Transverse colon (tissue), 4 donors: ENCODE measurements at regions not wholly inside any gene's neighbourhood (a gene's known extent, or its start where the extent isn't known, plus 50 kb on each side); places are given as distances from the start of the nearest gene placed in this dataset.

Source experiments
- DNase-seq: peaks from one replicate; pipeline ENCODE4 v3.0.0-alpha.2; 2019
- H3K27ac ChIP-seq, 4 donors: fragments of 200-600 bp; sonication (generic); 2 replicates each; pipeline ENCODE4 v1.5.1; 2016 to 2018; ENCODE audit warnings: inconsistent platforms in 4 of 4
- H3K27me3 ChIP-seq: fragments of 200-600 bp; sonication (generic); 2 replicates; pipeline ENCODE4 v1.5.1; 2017; ENCODE audit warnings: inconsistent platforms
- H3K36me3 ChIP-seq, 4 donors: fragments of 200-600 bp; sonication (generic); 2 replicates each; pipeline ENCODE4 v1.5.1; 2017 to 2019; ENCODE audit warnings: inconsistent platforms in 4 of 4
- H3K4me1 ChIP-seq, 4 donors: fragments of 200-600 bp; sonication (generic); 2 replicates each; pipeline ENCODE4 v1.5.1; 2017 to 2020; ENCODE audit warnings: inconsistent platforms in 4 of 4
- H3K4me3 ChIP-seq, 4 donors: fragments of 200-600 bp; sonication (generic); 1 replicate in 1 of 4; 2 replicates in 3 of 4; pipeline versions ENCODE4 v1.5.1 to v1.6.1; 2017 to 2019; ENCODE audit warnings: inconsistent platforms in 4 of 4
- H3K9me3 ChIP-seq, 2 donors: fragments of 200-600 bp; sonication (generic); 2 replicates each; pipeline ENCODE4 v1.5.1; 2017 to 2019; ENCODE audit warnings: inconsistent platforms in 2 of 2
- CTCF ChIP-seq, 5 experiments: fragments of 200-600 bp in 3 of 5; fragments of 450-650 bp in 2 of 5; sonication (generic) in 3 of 5; IDR thresholded peaks; 1 replicate in 2 of 5; 2 replicates in 3 of 5; pipeline ENCODE4 v1.5.1; 2016 to 2017; ENCODE audit warnings: antibody characterized with exemption in 5 of 5, inconsistent platforms in 3 of 5, mild to moderate bottlenecking in 2 of 5, moderate library complexity in 1 of 5
- EP300 ChIP-seq: sonication (generic); formaldehyde crosslinking; IDR thresholded peaks from one replicate; pipeline ENCODE4 v1.6.1; 2017; ENCODE audit warnings: antibody characterized with exemption, low read depth
- POLR2A ChIP-seq: fragments of 450-650 bp; IDR thresholded peaks from one replicate; pipeline ENCODE4 v1.6.1; 2016; ENCODE audit warnings: antibody characterized with exemption, mild to moderate bottlenecking, moderate library complexity
- POLR2AphosphoS5 ChIP-seq, 3 donors: sonication (generic); formaldehyde crosslinking; IDR thresholded peaks; one replicate each; pipeline ENCODE4 v1.6.1; 2016; ENCODE audit warnings: antibody characterized with exemption in 3 of 3
- WGBS, 2 donors: methylation state at CpG; one replicate each; pipeline ENCODE4 v1.1.5; 2018; ENCODE audit warnings: low coverage in 1 of 2; 5-methylcytosine and 5-hydroxymethylcytosine counted together
- in situ Hi-C, 4 donors: fragments of 200-750 bp; cut with MboI; loops; one replicate each; pipeline versions ENCODE4 v1.15.0 to v1.15.1; 2017; ENCODE audit warnings: low sequenced_read_pairs in 3 of 4, low pct_ligation_motif_present in 1 of 4, low pct_unique_long_range_greater_than_20kb in 1 of 4
- intact Hi-C: fragments of 100-400 bp; cut with DNase I; formaldehyde crosslinking; loops from one replicate; pipeline ENCODE4 v1.15.1; 2023; ENCODE audit warnings: low total_unique reads

- intact Hi-C loops: no loop called here
- H3K9me3 ChIP-seq: no peaks in the 10 kb centered on the region
- H3K36me3 ChIP-seq: no peaks in the 10 kb centered on the region
- in situ Hi-C loops: no loop called here
- no peaks in the 10 kb centered on the region for H3K4me1 ChIP-seq
- WGBS, 2 donors: 70% methylated on average over 7 of the region's 7 CpGs; no CpG with 5 or more reads in 1 of the 2 donors
- DNase-seq: no peak
- TF ChIP-seq EP300 (no peak), POLR2AphosphoS5 (IDR thresholded peaks at IDR 0.05) (no peak), CTCF (IDR thresholded peaks at IDR 0.05) (no peak), POLR2A (no peak)
- no peak overlapping the region for H3K4me3 ChIP-seq
- no peaks in the 10 kb centered on the region for H3K27me3 ChIP-seq
- no peak overlapping the region for H3K27ac ChIP-seq
Observed at GRCh38 chr20:60751826-60752225, 500.2 kb upstream of the CDH4 start.

DNA sequence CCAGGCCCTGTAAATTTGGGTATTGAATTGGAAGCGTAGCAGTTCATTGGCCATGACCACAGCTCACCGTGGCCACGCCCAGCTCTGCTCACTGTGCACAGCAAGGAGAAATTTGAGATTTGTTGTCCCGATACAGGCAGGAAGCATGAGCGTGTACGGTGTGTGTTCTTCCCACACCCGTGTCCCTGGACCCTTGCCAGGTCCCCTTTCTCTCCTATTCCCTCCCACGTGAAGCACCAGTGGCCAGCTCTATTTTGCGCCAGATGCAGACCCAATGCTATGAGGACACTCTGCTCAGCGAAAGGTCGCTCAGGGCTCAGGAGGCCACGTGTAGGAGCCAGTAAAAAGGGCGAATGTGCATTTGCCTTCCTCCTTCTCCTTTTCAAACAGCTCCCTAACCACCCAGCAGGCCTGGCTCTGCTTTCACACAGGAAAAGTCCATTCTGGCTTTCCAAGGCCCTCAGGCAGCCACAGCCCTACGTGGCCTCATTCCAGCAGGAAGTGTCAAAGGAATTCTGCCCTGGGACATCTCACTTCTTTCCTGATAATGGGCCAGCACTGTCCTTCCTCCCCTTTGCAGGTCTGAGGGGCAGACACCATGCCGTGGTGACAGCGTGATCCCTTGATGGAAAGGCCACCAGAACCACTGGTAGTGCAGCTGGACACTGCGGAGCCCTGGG, 499.2 kb upstream of the CDH4 start:
- no peak overlapping the region for H3K27ac ChIP-seq

DNA sequence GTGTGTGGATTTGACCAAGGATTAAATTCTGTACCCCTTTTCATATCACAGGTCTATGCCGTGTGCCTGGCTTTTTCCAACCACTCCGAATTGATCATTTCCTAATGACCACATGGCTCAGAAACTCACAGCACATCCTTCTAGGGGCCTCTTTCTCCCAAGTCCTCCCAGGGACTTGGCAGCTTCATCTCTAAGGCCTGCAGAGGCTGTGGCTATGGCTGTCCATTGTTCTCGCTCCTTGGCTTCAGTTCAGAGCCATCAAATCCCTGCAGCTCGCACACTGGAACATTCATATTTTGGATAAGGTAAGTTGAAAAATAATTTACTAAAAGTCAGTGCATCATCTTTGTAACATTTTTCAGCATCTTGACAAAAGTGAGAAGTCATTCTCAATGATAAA, 497.2 kb upstream of the CDH4 start:
- no peak for DNase-seq
- no peaks in the 10 kb centered on the region for H3K4me1 ChIP-seq
- intact Hi-C loops (no loop called here), in situ Hi-C loops (no loop called here)
- TF ChIP-seq CTCF (IDR thresholded peaks at IDR 0.05) (no peak), POLR2AphosphoS5 (IDR thresholded peaks at IDR 0.05) (no peak), EP300 (no peak), POLR2A (no peak)
- 59 to 71% methylated on average over 4 of the region's 4 CpGs for WGBS, 2 donors
- no peak overlapping the region for H3K27ac ChIP-seq
- no peak overlapping the region for H3K4me3 ChIP-seq
- H3K36me3 ChIP-seq: no peaks in the 10 kb centered on the region
- H3K9me3 ChIP-seq: no peaks in the 10 kb centered on the region
- H3K27me3 ChIP-seq: no peaks in the 10 kb centered on the region

More for the DNA sequence above, 499.2 kb upstream of the CDH4 start:
- no peaks in the 10 kb centered on the region for H3K4me1 ChIP-seq
- no peaks in the 10 kb centered on the region for H3K27me3 ChIP-seq
- no peak for TF ChIP-seq CTCF (IDR thresholded peaks at IDR 0.05)
- TF ChIP-seq POLR2AphosphoS5 (IDR thresholded peaks at IDR 0.05): no peak
- TF ChIP-seq EP300: no peak
- no peak for TF ChIP-seq POLR2A
- 64 to 80% methylated on average over 1 to 17 of the region's 17 CpGs for WGBS, 2 donors
- in situ Hi-C loops (no loop called here), intact Hi-C loops (no loop called here)
- H3K36me3 ChIP-seq: no peaks in the 10 kb centered on the region
- no peak for DNase-seq
- no peak overlapping the region for H3K4me3 ChIP-seq
- H3K9me3 ChIP-seq: no peaks in the 10 kb centered on the region

GRCh38 chr20:60759651-60760050, 492.4 kb upstream of the CDH4 start:
- TF ChIP-seq POLR2A: no peak
- no peak for TF ChIP-seq POLR2AphosphoS5 (IDR thresholded peaks at IDR 0.05)
- TF ChIP-seq CTCF (IDR thresholded peaks at IDR 0.05): no peak
- no peak for TF ChIP-seq EP300
- H3K36me3 ChIP-seq: no peaks in the 10 kb centered on the region
- DNase-seq: no peak
- no peaks in the 10 kb centered on the region for H3K27me3 ChIP-seq
- 71 to 85% methylated on average over 3 to 6 of the region's 6 CpGs for WGBS, 2 donors
- intact Hi-C loops (no loop called here), in situ Hi-C loops (no loop called here)
- H3K4me3 ChIP-seq: no peak overlapping the region
- H3K9me3 ChIP-seq: no peaks in the 10 kb centered on the region
- H3K27ac ChIP-seq: no peak overlapping the region
- H3K4me1 ChIP-seq: no peaks in the 10 kb centered on the region
